Nephron (organoid): ENCODE measurements at regions not wholly inside any gene's neighbourhood (a gene's known extent, or its start where the extent isn't known, plus 50 kb on each side); places are given as distances from the start of the nearest gene placed in this dataset.
"Not testable (repeated sequence)": the region's sequence is repeated elsewhere in the genome, so short reads cannot be mapped to it uniquely, and the experiment has no call there.

ENCODE experiments used
- H3K27ac Mint-ChIP-seq, 3 experiments: 2 replicates each; pipeline ENCODE4 v1.8.0; 2020; ENCODE audit warnings: mixed read lengths in 3 of 3, mild to moderate bottlenecking in 2 of 3, moderate library complexity in 1 of 3
- H3K27me3 Mint-ChIP-seq: 2 replicates; pipeline ENCODE4 v1.8.0; 2021; ENCODE audit warnings: low read depth, mild to moderate bottlenecking, moderate library complexity, mixed read lengths
- H3K36me3 Mint-ChIP-seq: 2 replicates; pipeline ENCODE4 v1.8.0; 2020; ENCODE audit warnings: low read depth, mixed read lengths
- H3K4me1 Mint-ChIP-seq: 2 replicates; pipeline ENCODE4 v1.8.0; 2020; ENCODE audit warnings: mixed read lengths
- H3K4me3 Mint-ChIP-seq, 3 experiments: 2 replicates each; pipeline ENCODE4 v1.8.0; 2020; ENCODE audit warnings: mild to moderate bottlenecking in 3 of 3, mixed read lengths in 3 of 3, moderate library complexity in 2 of 3
- H3K9me3 Mint-ChIP-seq: 2 replicates; pipeline ENCODE4 v1.8.0; 2020; ENCODE audit warnings: mixed read lengths
- TF ChIP-seq, protein P1 (sequence below), 3 experiments: fragments of 200-600 bp; sonication (generic); IDR thresholded peaks; one replicate each; pipeline ENCODE4 v1.5.0; 2021; ENCODE audit warnings: antibody characterized with exemption in 3 of 3; ENCODE audit not compliant: unreplicated experiment in 3 of 3

DNA sequence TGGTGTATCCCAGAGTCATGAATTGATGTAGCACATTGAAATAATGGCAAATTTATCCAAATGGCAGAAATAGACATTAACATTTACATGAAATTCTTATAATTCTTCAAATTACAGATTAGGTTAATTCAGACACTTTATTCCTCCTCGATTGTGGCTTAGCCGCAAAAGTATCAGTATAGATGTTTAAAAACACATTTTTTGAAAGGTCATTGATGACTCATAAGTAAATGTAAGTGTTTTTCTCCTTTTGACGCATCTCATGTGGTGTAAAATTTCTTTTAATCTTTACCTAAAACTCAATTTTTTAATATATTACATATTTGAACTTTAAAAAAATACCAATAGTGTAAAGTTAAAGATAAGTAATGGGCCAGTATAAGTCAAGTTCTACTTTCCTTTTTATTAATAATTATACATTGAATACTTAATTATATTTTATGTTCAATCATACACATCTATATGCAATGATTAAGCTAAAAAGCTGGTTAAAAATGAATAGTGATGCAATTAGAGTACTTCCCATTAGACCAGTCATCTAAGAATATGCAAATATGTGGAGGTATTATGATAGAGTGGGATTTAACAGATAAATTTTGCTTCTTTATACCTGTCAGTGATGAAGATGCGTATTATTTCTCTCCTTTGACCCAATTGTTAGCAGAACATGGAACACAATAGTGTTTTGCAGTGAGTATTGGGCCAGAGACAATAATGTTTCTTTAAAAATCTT lies 678.1 kb upstream of the DPPA4 start:
- H3K4me1 Mint-ChIP-seq, result no peaks in the 10 kb centered on the region
- peaks cover 4% of the 10 kb centered on the region for H3K27me3 Mint-ChIP-seq
- TF ChIP-seq, protein P1, sequence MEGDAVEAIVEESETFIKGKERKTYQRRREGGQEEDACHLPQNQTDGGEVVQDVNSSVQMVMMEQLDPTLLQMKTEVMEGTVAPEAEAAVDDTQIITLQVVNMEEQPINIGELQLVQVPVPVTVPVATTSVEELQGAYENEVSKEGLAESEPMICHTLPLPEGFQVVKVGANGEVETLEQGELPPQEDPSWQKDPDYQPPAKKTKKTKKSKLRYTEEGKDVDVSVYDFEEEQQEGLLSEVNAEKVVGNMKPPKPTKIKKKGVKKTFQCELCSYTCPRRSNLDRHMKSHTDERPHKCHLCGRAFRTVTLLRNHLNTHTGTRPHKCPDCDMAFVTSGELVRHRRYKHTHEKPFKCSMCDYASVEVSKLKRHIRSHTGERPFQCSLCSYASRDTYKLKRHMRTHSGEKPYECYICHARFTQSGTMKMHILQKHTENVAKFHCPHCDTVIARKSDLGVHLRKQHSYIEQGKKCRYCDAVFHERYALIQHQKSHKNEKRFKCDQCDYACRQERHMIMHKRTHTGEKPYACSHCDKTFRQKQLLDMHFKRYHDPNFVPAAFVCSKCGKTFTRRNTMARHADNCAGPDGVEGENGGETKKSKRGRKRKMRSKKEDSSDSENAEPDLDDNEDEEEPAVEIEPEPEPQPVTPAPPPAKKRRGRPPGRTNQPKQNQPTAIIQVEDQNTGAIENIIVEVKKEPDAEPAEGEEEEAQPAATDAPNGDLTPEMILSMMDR (IDR thresholded peaks at IDR 0.05; ENCODE audit: unreplicated experiment in 3 of 3), result no peak
- H3K4me3 Mint-ChIP-seq, result no peak overlapping the region
- no peak overlapping the region for H3K27ac Mint-ChIP-seq
- peaks cover 2% of the 10 kb centered on the region for H3K9me3 Mint-ChIP-seq
- H3K36me3 Mint-ChIP-seq, result no peaks in the 10 kb centered on the region

GRCh38 chr3:110016235-110016815 lies 679.0 kb upstream of the DPPA4 start:
- Mint-ChIP-seq H3K27ac (no peak overlapping the region), H3K27me3 (peaks cover 4% of the 10 kb centered on the region), H3K4me3 (no peak overlapping the region), H3K36me3 (no peaks in the 10 kb centered on the region), H3K4me1 (no peaks in the 10 kb centered on the region), H3K9me3 (peaks cover 2% of the 10 kb centered on the region)
- TF ChIP-seq, protein P1 (IDR thresholded peaks at IDR 0.05; ENCODE audit: unreplicated experiment in 3 of 3), result no peak

DNA sequence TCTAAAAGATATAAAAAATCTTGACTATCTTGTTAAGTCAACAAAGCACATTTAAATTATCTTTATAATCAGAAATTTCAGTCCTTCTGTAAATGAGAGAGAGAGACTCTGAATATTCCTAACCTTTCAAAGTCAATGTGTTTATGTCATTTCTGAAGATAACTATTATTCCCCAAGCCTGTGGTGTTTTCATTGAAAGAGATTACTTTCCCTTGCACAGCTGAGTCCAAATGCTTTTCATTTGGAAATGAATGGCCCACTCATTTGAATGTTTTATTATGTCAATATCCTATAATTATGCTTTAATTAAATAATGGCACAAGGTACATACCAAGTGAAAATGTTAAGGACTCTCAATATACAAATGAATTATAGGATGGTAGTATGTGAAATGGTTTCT lies 680.0 kb upstream of the DPPA4 start:
- no peak overlapping the region for H3K27ac Mint-ChIP-seq
- peaks cover 4% of the 10 kb centered on the region for H3K27me3 Mint-ChIP-seq
- H3K36me3 Mint-ChIP-seq, result no peaks in the 10 kb centered on the region
- peaks cover 2% of the 10 kb centered on the region for H3K9me3 Mint-ChIP-seq
- TF ChIP-seq, protein P1 (IDR thresholded peaks at IDR 0.05; ENCODE audit: unreplicated experiment in 3 of 3), result no peak
- no peak overlapping the region for H3K4me3 Mint-ChIP-seq
- H3K4me1 Mint-ChIP-seq, result no peaks in the 10 kb centered on the region

GRCh38 chr3:110021659-110022058 lies 684.3 kb upstream of the DPPA4 start:
- no peaks in the 10 kb centered on the region for H3K9me3 Mint-ChIP-seq
- TF ChIP-seq, protein P1 (IDR thresholded peaks at IDR 0.05; ENCODE audit: unreplicated experiment in 3 of 3), result no peak
- no peaks in the 10 kb centered on the region for H3K36me3 Mint-ChIP-seq
- no peak overlapping the region for H3K4me3 Mint-ChIP-seq
- H3K27me3 Mint-ChIP-seq, result no peaks in the 10 kb centered on the region
- no peak overlapping the region for H3K27ac Mint-ChIP-seq
- no peaks in the 10 kb centered on the region for H3K4me1 Mint-ChIP-seq

GRCh38 chr3:110023022-110023421 lies 685.7 kb upstream of the DPPA4 start:
- H3K9me3 Mint-ChIP-seq, result not testable (repeated sequence)

GRCh38 chr3:110026421-110026820 lies 689.1 kb upstream of the DPPA4 start:
- Mint-ChIP-seq H3K9me3 (no peaks in the 10 kb centered on the region), H3K4me1 (no peaks in the 10 kb centered on the region), H3K4me3 (no peak overlapping the region), H3K27me3 (no peaks in the 10 kb centered on the region), H3K27ac (no peak overlapping the region), H3K36me3 (no peaks in the 10 kb centered on the region)
- TF ChIP-seq, protein P1 (IDR thresholded peaks at IDR 0.05; ENCODE audit: unreplicated experiment in 3 of 3), result no peak

More at GRCh38 chr3:110023022-110023421, 685.7 kb upstream of the DPPA4 start:
- H3K4me1 Mint-ChIP-seq, H3K36me3 Mint-ChIP-seq, H3K27ac Mint-ChIP-seq, H3K27me3 Mint-ChIP-seq, H3K4me3 Mint-ChIP-seq: not testable (repeated sequence)
